ENCODE measurements at regions not wholly inside any gene's neighbourhood (a gene's known extent, or its start where the extent isn't known, plus 50 kb on each side); places are given as distances from the start of the nearest gene placed in this dataset.

DNA sequence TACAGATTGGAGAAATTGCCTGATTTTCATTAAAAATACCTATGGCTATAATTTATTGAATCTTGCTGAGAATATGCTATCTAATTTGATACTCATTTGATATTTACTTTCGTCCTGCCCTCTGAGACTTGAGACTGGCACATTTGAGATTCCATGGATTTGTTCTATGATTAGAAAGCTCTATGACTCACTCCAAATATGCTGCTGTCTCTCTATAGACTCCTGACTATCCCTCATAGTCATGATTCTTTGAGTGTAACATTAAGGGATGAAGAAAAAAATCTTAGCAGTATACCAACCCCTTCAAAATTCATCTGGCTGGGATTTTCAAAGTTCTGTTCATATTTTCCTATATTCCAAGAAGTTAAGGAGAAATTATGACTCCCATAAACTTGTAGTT is 191.9 kb downstream of the LRIG3 start:
- DNase-seq (ENCODE audit: low read depth, low spot score), result no peak
- no peaks in the 10 kb centered on the region for H3K36me3 ChIP-seq (ENCODE audit: insufficient read depth, insufficient read length, low read length)

DNA sequence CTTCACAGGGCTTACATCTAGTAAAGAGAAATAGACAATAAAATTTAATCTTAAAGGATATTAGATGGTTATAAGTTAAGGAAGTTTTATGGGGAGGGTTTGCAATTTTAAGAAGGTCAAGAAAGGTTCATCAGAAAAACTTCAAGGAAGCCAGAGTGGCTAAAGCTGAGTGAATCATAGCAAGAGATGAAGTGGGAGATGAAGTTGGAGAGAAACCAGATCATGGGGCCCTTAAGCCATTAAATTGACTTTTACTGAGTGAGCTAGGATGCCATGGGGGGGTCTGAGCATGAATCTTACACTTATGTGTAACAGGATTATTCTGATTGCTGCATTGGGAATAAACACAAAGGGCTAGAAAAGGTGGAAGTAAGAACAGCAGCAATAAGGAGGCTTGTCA is 189.2 kb downstream of the LRIG3 start:
- H3K27me3 ChIP-seq (ENCODE audit: insufficient read depth, insufficient read length), result no peaks in the 10 kb centered on the region
- H3K4me3 ChIP-seq (ENCODE audit: insufficient read length, low read depth), result no peak overlapping the region
- H3K4me1 ChIP-seq (ENCODE audit: insufficient read depth, insufficient read length), result no peaks in the 10 kb centered on the region
- no peak for TF ChIP-seq SUZ12 (IDR thresholded peaks at IDR 0.05; ENCODE audit: extremely low read depth, insufficient read depth, insufficient read length)
- TF ChIP-seq YY1 (IDR thresholded peaks at IDR 0.05; ENCODE audit: insufficient read depth, insufficient read length), result no peak
- TF ChIP-seq ZNF274 (IDR thresholded peaks at IDR 0.05; ENCODE audit: low read depth, low read length), result no peak
- no peak for DNase-seq (ENCODE audit: low read depth, low spot score)
- H3K36me3 ChIP-seq (ENCODE audit: insufficient read depth, insufficient read length, low read length), result no peaks in the 10 kb centered on the region
- no peaks in the 10 kb centered on the region for H3K9me3 ChIP-seq (ENCODE audit: insufficient read depth, low read length)
- no peak overlapping the region for H3K9ac ChIP-seq (ENCODE audit: insufficient read length, low read depth)

More for the DNA sequence above, 191.9 kb downstream of the LRIG3 start:
- Histone ChIP-seq H3K9me3 (ENCODE audit: insufficient read depth, low read length) (no peaks in the 10 kb centered on the region), H3K27me3 (ENCODE audit: insufficient read depth, insufficient read length) (no peaks in the 10 kb centered on the region), H3K4me1 (ENCODE audit: insufficient read depth, insufficient read length) (no peaks in the 10 kb centered on the region), H3K9ac (ENCODE audit: insufficient read length, low read depth) (no peak overlapping the region), H3K4me3 (ENCODE audit: insufficient read length, low read depth) (no peak overlapping the region)
- TF ChIP-seq YY1 (IDR thresholded peaks at IDR 0.05; ENCODE audit: insufficient read depth, insufficient read length) (no peak), ZNF274 (IDR thresholded peaks at IDR 0.05; ENCODE audit: low read depth, low read length) (no peak), SUZ12 (IDR thresholded peaks at IDR 0.05; ENCODE audit: extremely low read depth, insufficient read depth, insufficient read length) (no peak)

DNA sequence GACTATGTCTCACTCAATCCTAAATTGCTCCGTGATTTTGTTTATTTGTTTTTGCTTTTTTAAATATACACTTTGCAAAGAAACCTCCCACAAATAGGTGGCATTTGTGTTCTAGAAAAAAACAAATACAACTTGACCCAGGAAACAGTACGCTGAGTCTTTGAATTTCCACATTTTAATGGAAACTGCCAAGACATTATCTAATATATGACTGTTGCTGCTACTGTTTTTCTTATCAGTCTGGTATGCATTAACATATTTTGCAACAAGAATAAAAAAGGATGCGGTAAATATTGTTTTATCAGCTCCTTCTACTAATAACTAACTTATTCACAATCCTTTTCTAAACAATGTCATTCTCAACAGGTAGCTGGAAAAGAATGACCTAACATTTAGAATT is 187.4 kb downstream of the LRIG3 start:
- Histone ChIP-seq H3K4me1 (ENCODE audit: insufficient read depth, insufficient read length) (no peaks in the 10 kb centered on the region), H3K9me3 (ENCODE audit: insufficient read depth, low read length) (no peaks in the 10 kb centered on the region), H3K4me3 (ENCODE audit: insufficient read length, low read depth) (no peak overlapping the region), H3K9ac (ENCODE audit: insufficient read length, low read depth) (no peak overlapping the region), H3K27me3 (ENCODE audit: insufficient read depth, insufficient read length) (no peaks in the 10 kb centered on the region), H3K36me3 (ENCODE audit: insufficient read depth, insufficient read length, low read length) (no peaks in the 10 kb centered on the region)
- no peak for DNase-seq (ENCODE audit: low read depth, low spot score)
- TF ChIP-seq ZNF274 (IDR thresholded peaks at IDR 0.05; ENCODE audit: low read depth, low read length), result no peak
- no peak for TF ChIP-seq YY1 (IDR thresholded peaks at IDR 0.05; ENCODE audit: insufficient read depth, insufficient read length)
- TF ChIP-seq SUZ12 (IDR thresholded peaks at IDR 0.05; ENCODE audit: extremely low read depth, insufficient read depth, insufficient read length), result no peak

DNA sequence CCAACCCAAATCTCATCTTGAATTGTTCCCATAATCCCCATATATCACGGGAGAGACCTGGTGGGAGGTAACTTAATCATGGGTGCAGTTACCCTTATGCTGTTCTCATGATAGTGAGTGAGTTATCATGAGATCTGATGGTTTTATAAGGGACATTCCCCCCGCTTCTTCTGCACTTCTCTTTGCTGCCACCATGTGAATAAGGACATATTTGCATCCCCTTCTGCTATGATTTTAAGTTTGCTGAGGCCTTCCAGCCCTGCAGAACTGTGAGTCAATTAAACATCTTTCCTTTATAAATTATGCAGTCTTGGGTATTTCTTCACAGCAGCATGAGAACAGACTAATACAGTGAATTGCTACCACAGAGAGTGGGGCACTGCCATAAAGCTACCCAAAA is 179.1 kb downstream of the LRIG3 start:
- H3K9me3 ChIP-seq (ENCODE audit: insufficient read depth, low read length), result peaks cover 4% of the 10 kb centered on the region; the same call in 1 of the 2 replicates
- no peaks in the 10 kb centered on the region for H3K36me3 ChIP-seq (ENCODE audit: insufficient read depth, insufficient read length, low read length)
- no peak for TF ChIP-seq SUZ12 (IDR thresholded peaks at IDR 0.05; ENCODE audit: extremely low read depth, insufficient read depth, insufficient read length)
- no peak for TF ChIP-seq YY1 (IDR thresholded peaks at IDR 0.05; ENCODE audit: insufficient read depth, insufficient read length)
- no peak for TF ChIP-seq ZNF274 (IDR thresholded peaks at IDR 0.05; ENCODE audit: low read depth, low read length)
- no peak overlapping the region for H3K4me3 ChIP-seq (ENCODE audit: insufficient read length, low read depth)
- H3K27me3 ChIP-seq (ENCODE audit: insufficient read depth, insufficient read length), result no peaks in the 10 kb centered on the region
- H3K4me1 ChIP-seq (ENCODE audit: insufficient read depth, insufficient read length), result peaks cover 4% of the 10 kb centered on the region
- DNase-seq (ENCODE audit: low read depth, low spot score), result no peak
- no peak overlapping the region for H3K9ac ChIP-seq (ENCODE audit: insufficient read length, low read depth)

DNA sequence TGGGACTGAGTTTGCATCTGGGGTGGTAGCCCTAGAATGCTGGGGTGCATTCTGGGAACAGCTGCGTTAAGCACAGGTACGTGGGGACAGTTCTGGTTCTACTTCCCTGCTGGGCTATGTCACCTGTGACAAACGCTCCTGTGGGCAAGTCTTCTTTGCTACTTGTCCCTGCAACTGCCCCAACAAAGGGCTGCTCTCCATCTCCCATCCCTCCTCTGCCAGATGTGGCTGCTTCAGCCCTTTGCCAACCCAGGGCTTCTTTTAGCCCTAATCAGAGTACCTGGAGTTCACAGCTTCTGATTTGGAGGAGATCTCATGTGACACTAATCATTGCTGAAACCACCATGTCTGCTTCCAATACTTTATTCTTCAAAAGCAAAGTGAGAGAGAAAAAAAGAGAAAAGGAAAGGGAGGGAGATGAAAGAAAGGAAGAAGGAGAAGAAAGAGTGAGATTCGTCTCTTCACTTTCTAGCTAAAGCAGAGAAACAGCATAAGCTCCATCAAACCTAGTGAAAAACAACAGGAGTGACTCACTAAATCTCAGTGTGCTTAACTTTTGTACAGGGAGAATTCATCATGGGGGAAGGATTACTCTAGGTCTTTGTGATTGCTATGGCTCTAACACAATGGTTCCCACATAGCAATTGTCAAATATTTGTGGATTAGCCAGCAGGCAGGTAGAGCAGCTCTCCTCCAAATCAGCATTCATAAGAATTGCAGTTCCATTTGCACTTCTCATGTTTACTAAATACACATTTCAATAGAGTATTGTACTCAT is 174.8 kb downstream of the LRIG3 start:
- Histone ChIP-seq H3K36me3 (ENCODE audit: insufficient read depth, insufficient read length, low read length) (no peaks in the 10 kb centered on the region), H3K4me1 (ENCODE audit: insufficient read depth, insufficient read length) (peaks cover 4% of the 10 kb centered on the region), H3K9ac (ENCODE audit: insufficient read length, low read depth) (no peak overlapping the region), H3K4me3 (ENCODE audit: insufficient read length, low read depth) (no peak overlapping the region), H3K9me3 (ENCODE audit: insufficient read depth, low read length) (peaks cover 4% of the 10 kb centered on the region; the same call in 1 of the 2 replicates), H3K27me3 (ENCODE audit: insufficient read depth, insufficient read length) (no peaks in the 10 kb centered on the region)
- TF ChIP-seq YY1 (IDR thresholded peaks at IDR 0.05; ENCODE audit: insufficient read depth, insufficient read length), result no peak
- no peak for TF ChIP-seq SUZ12 (IDR thresholded peaks at IDR 0.05; ENCODE audit: extremely low read depth, insufficient read depth, insufficient read length)
- TF ChIP-seq ZNF274 (IDR thresholded peaks at IDR 0.05; ENCODE audit: low read depth, low read length), result no peak
- peak; percentile 66 for DNase-seq (ENCODE audit: low read depth, low spot score)

DNA sequence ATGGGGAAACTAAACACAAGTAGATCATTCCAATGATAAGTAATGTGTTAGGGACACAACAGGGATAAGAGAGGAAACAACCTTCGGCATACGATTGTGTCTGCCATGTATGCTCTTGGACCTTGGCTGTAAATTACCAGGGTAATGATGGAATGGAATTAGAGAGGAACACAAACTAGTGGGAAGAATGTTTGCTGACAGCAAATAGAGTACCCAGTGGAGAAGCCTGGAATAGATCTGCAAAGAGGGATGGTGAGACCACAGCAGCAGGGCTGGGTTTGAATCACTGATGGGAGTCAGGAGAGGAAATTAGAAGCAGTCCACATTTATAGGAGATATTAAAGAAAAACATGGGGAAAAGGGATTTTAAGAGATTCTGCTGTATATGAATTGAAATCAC is 172.8 kb downstream of the LRIG3 start:
- no peak for TF ChIP-seq SUZ12 (IDR thresholded peaks at IDR 0.05; ENCODE audit: extremely low read depth, insufficient read depth, insufficient read length)
- no peak for TF ChIP-seq ZNF274 (IDR thresholded peaks at IDR 0.05; ENCODE audit: low read depth, low read length)
- no peak for TF ChIP-seq YY1 (IDR thresholded peaks at IDR 0.05; ENCODE audit: insufficient read depth, insufficient read length)

DNA sequence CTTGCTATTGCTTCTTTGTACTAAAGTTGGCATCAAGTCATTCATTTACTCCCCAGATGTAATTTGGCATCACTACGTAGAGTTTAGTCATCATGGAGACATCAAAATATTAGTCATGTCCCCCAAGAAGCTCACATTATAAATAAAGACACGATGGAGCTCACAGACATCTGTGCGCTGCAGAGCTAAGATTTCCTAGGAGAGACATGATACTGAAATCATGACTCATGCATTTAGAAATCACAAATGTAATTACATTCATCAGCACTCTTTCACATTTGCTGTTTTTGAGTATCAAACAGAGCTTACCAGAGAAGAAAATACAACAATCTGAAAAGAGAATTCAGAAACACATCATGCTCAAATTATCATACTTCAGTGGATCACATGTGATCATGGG is 169.8 kb downstream of the LRIG3 start:
- H3K9me3 ChIP-seq (ENCODE audit: insufficient read depth, low read length), result no peaks in the 10 kb centered on the region

More for the DNA sequence above, 172.8 kb downstream of the LRIG3 start:
- Histone ChIP-seq H3K4me1 (ENCODE audit: insufficient read depth, insufficient read length) (peaks cover 4% of the 10 kb centered on the region), H3K27me3 (ENCODE audit: insufficient read depth, insufficient read length) (no peaks in the 10 kb centered on the region), H3K36me3 (ENCODE audit: insufficient read depth, insufficient read length, low read length) (no peaks in the 10 kb centered on the region), H3K4me3 (ENCODE audit: insufficient read length, low read depth) (no peak overlapping the region), H3K9ac (ENCODE audit: insufficient read length, low read depth) (no peak overlapping the region), H3K9me3 (ENCODE audit: insufficient read depth, low read length) (no peaks in the 10 kb centered on the region)
- DNase-seq (ENCODE audit: low read depth, low spot score), result no peak

More for the DNA sequence above, 169.8 kb downstream of the LRIG3 start:
- H3K27me3 ChIP-seq (ENCODE audit: insufficient read depth, insufficient read length), result no peaks in the 10 kb centered on the region
- peaks cover under 1% of the 10 kb centered on the region for H3K4me1 ChIP-seq (ENCODE audit: insufficient read depth, insufficient read length)
- TF ChIP-seq ZNF274 (IDR thresholded peaks at IDR 0.05; ENCODE audit: low read depth, low read length), result no peak
- no peak for TF ChIP-seq YY1 (IDR thresholded peaks at IDR 0.05; ENCODE audit: insufficient read depth, insufficient read length)
- no peak for TF ChIP-seq SUZ12 (IDR thresholded peaks at IDR 0.05; ENCODE audit: extremely low read depth, insufficient read depth, insufficient read length)
- no peak for DNase-seq (ENCODE audit: low read depth, low spot score)
- no peak overlapping the region for H3K4me3 ChIP-seq (ENCODE audit: insufficient read length, low read depth)
- no peaks in the 10 kb centered on the region for H3K36me3 ChIP-seq (ENCODE audit: insufficient read depth, insufficient read length, low read length)
- no peak overlapping the region for H3K9ac ChIP-seq (ENCODE audit: insufficient read length, low read depth)
